CD14-positive monocyte (primary cell): ENCODE measurements at regions not wholly inside any gene's neighbourhood (a gene's known extent, or its start where the extent isn't known, plus 50 kb on each side); places are given as distances from the start of the nearest gene placed in this dataset.

Experiments
- DNase-seq, 3 donors: peaks; one replicate each; pipeline ENCODE4 v3.0.0-alpha.2; 2011 to 2022
- H2AFZ ChIP-seq: 2 replicates; pipeline ENCODE4 v1.6.0; 2012; ENCODE audit warnings: mild to moderate bottlenecking, low read depth, low read length, inconsistent platforms; ENCODE audit not compliant: insufficient read depth, poor library complexity, severe bottlenecking
- H3K27ac ChIP-seq, 2 donors: 1 replicate in 1 of 2; 2 replicates in 1 of 2; pipeline ENCODE4 v1.5.1; 2012 to 2013; ENCODE audit warnings: low read length in 2 of 2, control low read depth in 1 of 2, inconsistent platforms in 1 of 2, low read depth in 1 of 2, mild to moderate bottlenecking in 1 of 2
- H3K27me3 ChIP-seq, 2 donors: one replicate each; pipeline versions ENCODE4 v1.6.0 to v1.6.1; 2011 to 2013; ENCODE audit warnings: low read length in 2 of 2; ENCODE audit not compliant: control insufficient read depth in 2 of 2, insufficient read depth in 2 of 2
- H3K36me3 ChIP-seq, 2 donors: replicated peaks in 1 of 2; 1 replicate in 1 of 2; 2 replicates in 1 of 2; pipeline versions ENCODE4 v1.5.1 to v1.6.1; 2012 to 2013; ENCODE audit warnings: low read length in 2 of 2, control low read depth in 1 of 2, inconsistent platforms in 1 of 2, mild to moderate bottlenecking in 1 of 2; ENCODE audit not compliant: insufficient read depth in 2 of 2, control insufficient read depth in 1 of 2
- H3K4me1 ChIP-seq, 2 donors: 1 replicate in 1 of 2; 2 replicates in 1 of 2; pipeline versions ENCODE4 v1.5.1 to v1.6.1; 2012 to 2013; ENCODE audit warnings: low read length in 2 of 2, control low read depth in 1 of 2, inconsistent platforms in 1 of 2, mild to moderate bottlenecking in 1 of 2, moderate library complexity in 1 of 2; ENCODE audit not compliant: insufficient read depth in 2 of 2, control insufficient read depth in 1 of 2
- H3K4me2 ChIP-seq: replicated peaks from 2 replicates; pipeline ENCODE3; 2012; ENCODE audit warnings: low read length, moderate library complexity, mild to moderate bottlenecking; ENCODE audit not compliant: poor library complexity, severe bottlenecking; ENCODE audit errors: extremely low read depth
- H3K4me3 ChIP-seq, 3 experiments: fragments of 200-600 bp in 1 of 3; sonication (generic) in 1 of 3; replicated peaks in 1 of 3; 1 replicate in 2 of 3; 2 replicates in 1 of 3; pipeline ENCODE4 v1.5.1; 2011 to 2013; ENCODE audit warnings: low read length in 3 of 3, mild to moderate bottlenecking in 3 of 3, control low read depth in 2 of 3, low read depth in 2 of 3, inconsistent platforms in 1 of 3, moderate library complexity in 1 of 3
- H3K79me2 ChIP-seq: 2 replicates; pipeline ENCODE4 v1.6.0; 2012; ENCODE audit warnings: mild to moderate bottlenecking, control low read depth, inconsistent platforms, low read length, moderate library complexity; ENCODE audit not compliant: insufficient read depth
- H3K9ac ChIP-seq: 2 replicates; pipeline ENCODE4 v1.6.0; 2017; ENCODE audit warnings: low read length, mild to moderate bottlenecking; ENCODE audit not compliant: insufficient read depth, poor library complexity, severe bottlenecking
- H3K9me3 ChIP-seq, 2 donors: replicated peaks in 1 of 2; 1 replicate in 1 of 2; 2 replicates in 1 of 2; pipeline versions ENCODE4 v1.5.1 to v1.6.1; 2012 to 2013; ENCODE audit warnings: low read length in 2 of 2, control low read depth in 1 of 2; ENCODE audit not compliant: control insufficient read depth in 1 of 2, insufficient read depth in 1 of 2
- H4K20me1 ChIP-seq: 2 replicates; pipeline ENCODE4 v1.6.0; 2012; ENCODE audit warnings: mild to moderate bottlenecking, low read length, control low read depth, moderate library complexity; ENCODE audit not compliant: insufficient read depth
- H3K27ac Mint-ChIP-seq, 7 donors: one replicate each; pipeline ENCODE4 v1.8.0; 2020; ENCODE audit warnings: mild to moderate bottlenecking in 7 of 7, mixed read lengths in 7 of 7, moderate library complexity in 6 of 7, inconsistent platforms in 2 of 7
- H3K27me3 Mint-ChIP-seq, 3 donors: one replicate each; pipeline ENCODE4 v1.8.0; 2021 to 2022; ENCODE audit warnings: low read depth in 3 of 3, mild to moderate bottlenecking in 3 of 3, mixed read lengths in 3 of 3, moderate library complexity in 3 of 3, inconsistent platforms in 1 of 3
- H3K36me3 Mint-ChIP-seq, 2 donors: one replicate each; pipeline ENCODE4 v1.8.0; 2020; ENCODE audit warnings: mixed read lengths in 2 of 2, inconsistent platforms in 1 of 2, mild to moderate bottlenecking in 1 of 2
- H3K4me1 Mint-ChIP-seq: one replicate; pipeline ENCODE4 v1.8.0; 2020; ENCODE audit warnings: mild to moderate bottlenecking, mixed read lengths
- H3K4me3 Mint-ChIP-seq, 2 donors: one replicate each; pipeline ENCODE4 v1.8.0; 2020; ENCODE audit warnings: mild to moderate bottlenecking in 2 of 2, mixed read lengths in 2 of 2, moderate library complexity in 1 of 2
- H3K9me3 Mint-ChIP-seq, 7 donors: one replicate each; pipeline ENCODE4 v1.8.0; 2020 to 2022; ENCODE audit warnings: mixed read lengths in 7 of 7, mild to moderate bottlenecking in 6 of 7, moderate library complexity in 6 of 7, inconsistent platforms in 2 of 7
- CTCF ChIP-seq: fragments of 200-600 bp; IDR thresholded peaks from one replicate; pipeline ENCODE4 v1.8.0; 2022; ENCODE audit warnings: antibody characterized with exemption, mild to moderate bottlenecking
- WGBS: methylation state at CpG from one replicate; pipeline ENCODE4 v1.1.5; 2013; ENCODE audit warnings: missing lambda C conversion rate; ENCODE audit not compliant: insufficient coverage; 5-methylcytosine and 5-hydroxymethylcytosine counted together
- intact Hi-C, 2 donors: fragments of 100-400 bp; cut with micrococcal nuclease; formaldehyde crosslinking; loops; one replicate each; pipeline versions ENCODE4 v1.15.0 to v1.15.1; 2023

DNA sequence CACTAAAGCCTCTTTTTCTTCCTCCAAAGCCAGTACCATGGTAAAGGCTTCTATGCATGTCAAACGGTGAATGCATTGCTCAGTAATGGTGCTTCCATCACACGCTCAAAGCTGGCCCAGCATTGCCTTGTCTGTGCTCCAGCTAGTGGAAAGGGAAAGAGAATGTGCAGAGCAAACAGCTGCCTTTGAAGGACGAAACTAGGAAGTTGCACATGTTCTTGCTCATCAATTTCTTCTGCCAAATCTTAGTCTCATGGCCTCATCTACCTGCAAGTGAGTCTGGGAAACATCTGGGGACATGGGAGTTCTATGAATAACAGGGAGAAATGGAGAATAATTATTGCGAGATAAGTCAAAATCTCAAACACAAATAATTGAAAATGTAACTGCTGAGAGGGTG lies 216.5 kb upstream of the SSTR4 start:
- 50% methylated on average over 2 of the region's 4 CpGs for WGBS

GRCh38 chr20:22819112-22819511 lies 216.0 kb upstream of the SSTR4 start:
- Histone ChIP-seq H3K4me2 (no peak overlapping the region), H3K27me3 (peaks cover 0 to 2% of the 10 kb centered on the region in 2 donors), H3K4me3 (no peak overlapping the region), H3K9ac (no peak overlapping the region), H2AFZ (no peak overlapping the region), H3K4me1 (no peaks in the 10 kb centered on the region), H3K27ac (no peak overlapping the region), H3K79me2 (no peaks in the 10 kb centered on the region), H3K9me3 (no peaks in the 10 kb centered on the region), H4K20me1 (no peaks in the 10 kb centered on the region), H3K36me3 (no peaks in the 10 kb centered on the region)
- Mint-ChIP-seq H3K27ac (no peak overlapping the region), H3K4me1 (no peaks in the 10 kb centered on the region), H3K27me3 (peaks cover 8 to 19% (median 9%) of the 10 kb centered on the region in 3 donors), H3K4me3 (no peak overlapping the region), H3K9me3 (no peaks in the 10 kb centered on the region), H3K36me3 (no peaks in the 10 kb centered on the region)
- no peak for TF ChIP-seq CTCF
- DNase-seq: no peak
- 92% methylated on average over 2 of the region's 4 CpGs for WGBS
- intact Hi-C loops: no loop called here

More for the DNA sequence above, 216.5 kb upstream of the SSTR4 start:
- Mint-ChIP-seq H3K9me3 (no peaks in the 10 kb centered on the region), H3K27ac (no peak overlapping the region), H3K36me3 (no peaks in the 10 kb centered on the region), H3K4me1 (no peaks in the 10 kb centered on the region), H3K4me3 (no peak overlapping the region), H3K27me3 (peaks cover 8 to 19% (median 9%) of the 10 kb centered on the region in 3 donors)
- H3K4me3 ChIP-seq: no peak overlapping the region
- intact Hi-C loops: no loop called here
- TF ChIP-seq CTCF: no peak
- no peaks in the 10 kb centered on the region for H3K36me3 ChIP-seq
- H3K27me3 ChIP-seq: peaks cover 0 to 2% of the 10 kb centered on the region in 2 donors
- no peak overlapping the region for H3K27ac ChIP-seq
- no peak overlapping the region for H3K4me2 ChIP-seq
- no peaks in the 10 kb centered on the region for H4K20me1 ChIP-seq
- no peaks in the 10 kb centered on the region for H3K79me2 ChIP-seq
- no peaks in the 10 kb centered on the region for H3K4me1 ChIP-seq
- no peaks in the 10 kb centered on the region for H3K9me3 ChIP-seq
- no peak overlapping the region for H2AFZ ChIP-seq
- DNase-seq: no peak
- no peak overlapping the region for H3K9ac ChIP-seq
